IPS DF 4.7 (cell line): ENCODE measurements at regions not wholly inside any gene's neighbourhood (a gene's known extent, or its start where the extent isn't known, plus 50 kb on each side); places are given as distances from the start of the nearest gene placed in this dataset.
"Not testable (repeated sequence)": the region's sequence is repeated elsewhere in the genome, so short reads cannot be mapped to it uniquely, and the experiment has no call there.

ENCODE experiments used
- DNase-seq: peaks from one replicate; pipeline ENCODE4 v3.0.0-alpha.2; 2013; ENCODE audit warnings: low spot score; ENCODE audit errors: extremely low read depth

DNA sequence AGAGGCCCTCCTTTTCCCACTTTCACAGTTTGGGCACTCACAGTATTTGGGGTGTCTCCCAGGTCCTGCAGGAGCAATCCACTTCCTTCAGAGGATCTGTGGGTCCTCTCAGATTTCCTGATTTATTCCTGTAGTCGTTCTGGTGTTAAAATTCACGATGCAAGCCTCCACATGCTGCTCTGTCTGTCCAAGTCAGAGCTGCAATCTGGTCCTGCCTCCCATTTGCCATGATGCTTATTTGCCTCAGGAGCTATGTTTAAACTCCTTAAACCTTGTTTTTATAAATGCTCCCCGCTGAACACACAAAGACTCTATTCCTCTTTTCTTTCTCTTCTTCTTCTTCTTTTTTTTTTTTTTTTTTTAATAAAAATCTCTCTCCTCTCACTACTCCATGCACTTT lies 558.7 kb upstream of the NECTIN3 start:
- no peak for DNase-seq

DNA sequence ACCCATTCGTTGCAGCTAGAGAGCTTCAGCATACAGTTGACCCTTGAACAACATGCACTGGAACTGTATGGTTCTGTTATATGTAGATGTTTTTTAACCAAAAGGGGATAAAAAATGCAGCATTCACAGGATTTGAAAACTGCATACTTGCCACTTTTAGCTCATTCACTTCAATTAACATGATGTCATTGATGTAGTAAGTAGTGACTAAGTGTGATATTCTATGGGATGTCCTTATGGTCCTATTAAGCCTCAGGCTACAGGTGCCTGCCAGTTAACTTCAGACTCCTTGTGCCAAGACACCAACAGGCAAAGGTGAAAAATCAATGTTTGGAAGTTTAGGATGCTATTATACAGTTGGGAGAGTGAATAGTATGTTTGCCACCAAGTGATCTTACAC lies 553.6 kb upstream of the NECTIN3 start:
- no peak for DNase-seq

DNA sequence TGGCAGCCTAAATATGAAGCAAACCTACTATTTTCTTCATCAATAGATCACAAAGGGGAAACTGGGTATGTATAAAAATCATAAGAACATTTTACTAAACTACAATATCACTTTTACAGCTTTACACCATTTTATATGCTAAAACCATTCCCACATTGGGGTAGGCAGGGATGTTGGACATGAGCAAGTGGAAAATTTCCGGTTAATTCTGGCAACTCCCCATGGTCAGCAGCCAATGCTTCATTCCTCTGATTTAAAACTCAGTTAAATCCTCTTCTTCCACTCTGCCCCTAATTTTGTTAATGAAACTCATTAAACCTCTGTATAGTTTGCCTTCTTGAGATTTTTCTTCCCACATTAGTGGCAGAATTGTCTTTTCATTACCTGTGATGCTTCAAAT lies 552.5 kb upstream of the NECTIN3 start:
- DNase-seq: no peak

DNA sequence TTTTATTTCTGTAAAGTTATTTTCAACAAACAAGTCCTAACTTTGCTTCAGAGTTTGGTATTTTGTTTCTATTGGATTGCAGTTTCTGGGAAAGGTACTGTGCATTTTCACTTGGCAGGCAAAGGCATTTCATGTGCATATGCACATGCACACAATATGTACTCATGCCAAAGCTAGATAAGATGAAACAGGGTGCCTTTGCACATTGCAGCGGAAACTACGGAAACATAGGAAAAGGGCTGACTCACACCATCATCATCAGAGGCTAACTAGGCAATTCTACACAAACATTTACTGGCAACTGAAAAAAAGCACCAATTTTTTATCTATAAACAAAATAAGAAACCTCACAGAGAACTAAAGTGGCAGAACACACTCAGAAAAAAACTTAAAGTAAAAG lies 550.6 kb upstream of the NECTIN3 start:
- no peak for DNase-seq

DNA sequence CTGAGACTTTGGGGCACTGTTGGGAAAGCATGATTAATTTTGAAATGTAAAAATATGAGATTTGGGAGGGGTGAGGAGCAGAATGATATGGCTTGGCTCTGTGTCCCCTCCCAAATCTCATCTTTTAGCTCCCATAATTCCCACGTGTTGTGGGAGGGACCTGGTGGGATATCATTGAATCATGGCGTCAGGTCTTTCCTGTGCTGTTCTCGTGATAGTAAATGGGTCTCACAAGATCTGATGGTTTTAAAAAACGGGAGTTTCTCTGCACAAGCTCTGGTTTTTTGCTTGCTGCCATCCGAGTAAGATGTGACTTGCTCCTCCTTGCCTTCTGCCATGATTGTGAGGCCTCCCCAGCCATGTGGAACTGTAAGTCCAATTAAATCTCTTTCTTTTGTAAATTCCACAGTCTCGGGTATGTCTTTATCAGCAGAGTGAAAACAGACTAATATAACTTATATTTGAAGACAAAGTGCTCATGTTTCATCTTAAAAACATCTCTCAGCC lies 546.0 kb upstream of the NECTIN3 start:
- DNase-seq: not testable (repeated sequence)

DNA sequence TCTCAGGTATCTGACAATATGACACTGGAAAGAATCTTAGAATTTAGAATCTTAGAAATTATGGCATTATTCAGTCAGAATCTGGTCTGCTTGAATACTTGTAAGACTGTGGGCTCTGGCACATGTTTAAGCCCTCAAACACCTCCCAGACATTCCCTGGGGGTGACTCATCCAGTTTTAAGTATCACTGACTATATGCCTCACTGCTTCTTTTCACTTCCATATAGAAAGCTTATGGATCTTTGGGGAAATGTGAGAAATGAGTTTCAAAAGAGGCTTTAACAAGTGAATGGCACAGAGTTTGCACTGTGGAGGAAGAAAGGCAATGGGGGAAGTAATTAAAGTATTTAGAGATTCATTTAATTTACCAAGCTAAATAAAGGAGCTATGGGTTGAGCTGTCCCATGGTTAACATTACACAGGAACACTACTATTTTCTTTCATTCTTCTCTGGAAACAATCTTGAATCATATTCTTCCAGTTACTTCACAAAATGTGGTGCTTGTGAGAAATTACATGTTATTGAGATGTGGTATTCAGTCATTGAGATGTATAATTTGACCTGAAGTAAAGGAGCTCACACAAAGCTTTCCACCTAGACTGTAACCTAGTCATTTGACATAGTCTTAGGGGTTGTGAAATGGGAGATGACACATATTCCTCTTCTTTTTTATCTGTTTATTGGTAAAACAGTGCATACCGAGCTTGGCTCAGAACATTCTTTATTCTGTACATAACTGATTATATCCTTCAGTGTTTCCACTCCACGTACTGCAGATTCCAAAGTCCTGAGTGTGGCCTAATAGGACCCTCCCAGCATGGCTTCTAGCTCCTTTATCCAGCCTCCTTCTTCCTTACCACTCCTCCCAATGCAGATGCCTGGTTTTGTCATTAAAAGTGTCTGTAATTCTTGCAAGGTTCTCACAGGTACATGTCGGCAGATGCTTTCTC lies 544.6 kb upstream of the NECTIN3 start:
- DNase-seq: peak; percentile 69

DNA sequence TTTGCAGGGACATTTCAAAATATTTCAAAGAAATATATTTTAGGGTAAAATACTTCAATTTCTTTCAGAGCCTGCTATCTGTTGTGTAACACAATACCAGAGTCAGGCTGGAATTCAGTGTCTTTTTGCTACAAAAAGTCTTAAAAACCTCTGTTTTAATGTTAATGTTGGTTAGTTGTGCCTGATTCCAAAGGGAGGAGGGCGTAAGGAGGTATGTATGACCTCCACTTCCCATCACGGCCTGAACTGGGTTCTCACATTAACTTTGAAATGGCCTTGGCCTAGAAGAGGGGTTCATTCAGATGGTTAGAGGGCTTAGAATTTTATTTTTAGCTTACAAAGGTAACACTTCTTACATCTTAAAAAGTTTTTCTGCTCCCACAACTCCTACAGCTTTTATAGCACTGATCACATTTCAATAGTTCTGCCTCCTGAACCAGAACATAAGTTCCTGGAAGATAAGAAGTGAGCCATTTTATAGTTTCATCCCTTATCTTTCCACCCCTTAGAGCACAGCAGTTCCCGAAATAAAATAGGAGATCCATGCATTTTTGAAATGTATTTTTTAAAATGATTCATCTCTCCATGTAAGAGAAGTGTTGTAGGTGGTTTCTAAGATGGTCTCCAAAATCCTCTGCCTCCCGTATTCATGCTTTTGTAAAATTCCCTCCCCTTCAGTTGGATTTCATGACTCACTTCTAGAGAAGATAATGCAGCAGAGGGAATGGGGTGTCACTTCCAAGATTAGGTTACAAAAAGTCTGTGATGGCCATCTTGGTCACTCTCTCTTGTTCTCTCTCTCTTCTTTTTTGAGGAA lies 543.1 kb upstream of the NECTIN3 start:
- DNase-seq: no peak

DNA sequence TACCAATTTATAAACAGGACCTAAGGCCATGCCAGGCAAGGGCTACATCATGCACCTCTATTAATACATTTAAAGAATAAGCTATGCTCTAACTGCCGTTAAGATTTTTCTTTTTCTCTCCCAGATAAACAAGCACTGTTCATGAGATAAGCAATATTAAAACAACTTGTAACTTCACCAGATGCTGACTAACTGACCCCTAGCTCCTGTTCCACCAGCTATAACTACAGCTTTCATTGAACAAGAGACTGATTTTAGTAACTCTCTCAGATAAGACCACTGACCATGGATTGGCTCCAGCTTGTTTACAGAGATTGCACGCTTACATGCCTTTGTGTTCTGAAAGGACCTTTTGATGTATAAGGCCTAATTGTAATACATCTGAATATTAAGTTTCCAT lies 540.7 kb upstream of the NECTIN3 start:
- no peak for DNase-seq

DNA sequence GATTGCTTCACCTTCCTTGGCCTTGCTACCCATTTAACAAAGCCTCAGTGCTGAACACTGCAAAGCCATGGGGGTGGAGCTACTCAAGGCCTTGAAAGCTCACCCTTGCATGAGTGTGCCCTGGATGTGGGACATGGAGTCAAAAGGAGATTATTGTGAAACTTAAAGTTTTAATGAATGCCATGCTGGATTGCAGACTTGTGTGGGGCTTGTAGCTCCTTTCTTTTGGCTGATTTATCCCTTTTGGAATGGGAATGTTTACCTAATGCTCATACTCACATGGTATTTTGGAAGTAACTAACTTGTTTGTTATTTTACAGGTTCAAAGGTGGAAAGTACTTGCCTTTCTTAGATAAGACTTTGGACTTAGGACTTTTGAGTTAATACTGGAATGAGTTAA lies 538.5 kb upstream of the NECTIN3 start:
- no peak for DNase-seq

DNA sequence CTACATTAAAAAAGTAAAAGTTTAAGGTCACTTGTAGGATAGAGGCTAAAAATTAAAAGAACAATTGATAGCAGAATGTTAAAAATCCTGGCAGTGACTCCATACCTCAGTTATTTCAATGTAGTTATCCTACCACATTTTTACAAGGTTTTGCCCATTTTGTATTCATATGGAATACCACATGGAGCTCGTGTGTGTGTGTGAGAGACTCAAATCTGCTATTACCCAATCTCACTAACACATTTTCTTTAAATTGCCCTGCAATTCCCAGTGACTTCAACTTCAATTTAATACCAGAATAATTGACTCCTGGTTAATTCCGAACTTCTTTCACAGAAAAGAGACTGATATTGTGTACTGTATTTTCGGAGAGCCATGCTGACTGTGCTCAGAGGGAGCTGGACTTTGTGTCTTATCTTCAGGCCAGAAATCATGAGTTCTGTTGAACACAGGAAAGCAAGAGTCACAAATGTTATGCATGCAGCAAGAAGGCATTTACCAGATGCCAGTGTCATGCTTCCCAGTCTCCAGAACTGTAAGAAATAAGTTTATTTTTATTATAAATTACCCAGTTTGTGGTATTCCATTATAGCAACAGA lies 529.0 kb upstream of the NECTIN3 start:
- DNase-seq: no peak

DNA sequence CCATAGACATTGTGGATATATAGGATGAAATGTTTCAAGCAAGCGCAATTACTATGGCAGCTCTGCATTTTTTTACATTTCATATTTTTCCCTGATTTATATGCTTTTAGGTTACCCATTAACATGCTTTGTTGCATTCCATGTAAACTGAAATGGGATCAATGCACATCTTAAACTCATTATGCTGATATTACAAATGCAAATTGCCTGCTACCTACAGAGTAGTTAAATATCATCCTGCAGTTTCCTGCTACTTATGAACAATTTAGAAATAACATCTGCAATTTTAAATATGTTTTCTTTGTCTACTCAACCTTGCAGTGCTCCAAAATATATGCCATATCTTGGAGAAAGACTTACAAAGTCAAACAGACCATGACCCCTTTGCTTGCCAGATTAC lies 526.9 kb upstream of the NECTIN3 start:
- no peak for DNase-seq

DNA sequence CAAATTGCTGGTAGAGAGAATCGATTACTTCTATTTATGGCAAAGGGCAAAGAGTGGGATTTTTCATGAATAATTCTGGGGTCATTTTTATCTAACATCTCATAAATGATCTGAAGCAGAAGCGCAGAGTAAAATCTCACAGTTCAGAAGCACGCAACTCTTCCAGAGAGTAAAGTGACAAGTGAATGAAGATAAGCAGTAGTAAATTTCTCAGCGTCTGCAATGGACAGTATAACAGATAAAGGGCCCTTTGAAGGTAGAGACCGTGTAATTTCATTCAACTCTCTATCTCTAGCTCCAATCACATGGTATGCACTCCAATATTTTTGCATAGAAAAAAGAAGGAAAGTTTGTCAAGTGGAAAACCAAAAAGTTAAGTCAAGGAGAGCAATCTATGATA lies 521.1 kb upstream of the NECTIN3 start:
- DNase-seq: no peak

DNA sequence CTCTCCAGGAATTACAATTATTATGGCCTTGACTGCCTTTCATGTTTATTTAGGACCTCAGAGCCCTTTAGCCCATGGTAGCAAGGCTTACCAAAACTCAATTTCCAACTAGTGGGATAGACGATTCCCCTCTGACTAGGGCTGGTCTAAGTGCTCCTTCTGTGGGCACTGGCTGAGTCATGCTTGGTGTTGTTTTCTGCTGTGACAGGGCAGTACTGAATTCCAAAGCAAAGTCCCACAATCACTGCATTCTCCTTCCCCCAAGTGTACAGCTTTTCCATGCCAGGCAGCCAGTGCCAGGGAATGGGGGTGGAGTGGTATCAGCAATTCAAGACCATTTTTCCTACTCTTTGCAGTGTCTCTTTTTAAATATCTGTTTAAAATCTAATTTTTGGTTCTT lies 509.0 kb upstream of the NECTIN3 start:
- DNase-seq: no peak

DNA sequence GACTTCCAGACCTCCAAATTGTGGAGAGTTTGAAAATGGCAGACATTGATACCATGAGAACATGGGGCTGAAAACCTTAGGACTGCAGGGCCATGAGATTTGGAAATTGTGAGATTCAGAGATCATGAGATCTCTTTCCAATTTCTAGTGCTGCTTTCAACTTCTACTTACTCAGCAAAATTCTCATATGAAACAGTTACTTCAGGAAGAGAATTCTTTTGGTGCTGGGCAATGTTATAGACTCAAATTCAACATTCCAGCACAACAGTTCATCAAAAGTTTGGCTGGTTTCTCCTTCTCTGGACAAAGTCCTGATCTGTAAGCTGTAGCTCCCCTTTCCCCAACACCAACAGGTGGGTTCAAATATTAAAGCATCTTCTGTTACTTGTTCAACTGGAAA lies 506.9 kb upstream of the NECTIN3 start:
- DNase-seq: no peak

DNA sequence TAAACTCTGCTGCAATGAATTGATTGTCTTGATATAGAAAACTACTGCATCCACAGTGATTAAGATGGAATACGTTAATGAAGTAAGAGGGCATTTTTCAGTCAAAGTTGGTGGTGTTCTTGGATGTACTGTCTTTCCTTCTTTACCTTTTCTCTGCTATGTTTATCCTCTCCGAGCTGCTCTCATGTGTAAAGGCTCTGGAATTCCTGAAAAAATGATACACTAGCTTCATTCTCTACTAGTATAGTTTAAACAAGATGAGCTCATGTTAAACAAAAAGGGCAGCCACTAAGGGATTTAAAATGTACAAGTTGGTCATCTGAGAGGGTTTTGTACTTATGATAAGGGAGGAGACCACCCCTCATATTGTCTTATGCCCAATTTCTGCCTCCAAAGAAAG lies 504.6 kb upstream of the NECTIN3 start:
- DNase-seq: no peak

DNA sequence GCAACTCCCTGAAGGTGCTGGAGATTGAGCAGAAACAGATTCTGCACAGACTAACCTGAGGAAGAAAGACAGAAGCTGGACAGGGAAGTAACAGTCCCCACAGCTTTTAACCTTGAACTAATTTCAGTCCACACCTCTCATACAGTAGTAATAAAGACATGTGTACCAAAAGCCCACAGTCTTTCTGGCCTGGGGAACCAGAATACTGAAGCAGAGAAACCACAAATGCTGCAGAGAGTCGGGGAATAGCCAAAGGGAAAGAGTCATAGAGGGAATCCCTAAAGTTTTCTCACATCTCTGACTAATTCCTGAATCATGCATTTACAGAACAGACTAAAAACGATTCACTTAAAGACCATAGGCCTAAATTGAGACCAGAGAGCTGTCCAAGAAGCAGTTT lies 503.4 kb upstream of the NECTIN3 start:
- DNase-seq: no peak

DNA sequence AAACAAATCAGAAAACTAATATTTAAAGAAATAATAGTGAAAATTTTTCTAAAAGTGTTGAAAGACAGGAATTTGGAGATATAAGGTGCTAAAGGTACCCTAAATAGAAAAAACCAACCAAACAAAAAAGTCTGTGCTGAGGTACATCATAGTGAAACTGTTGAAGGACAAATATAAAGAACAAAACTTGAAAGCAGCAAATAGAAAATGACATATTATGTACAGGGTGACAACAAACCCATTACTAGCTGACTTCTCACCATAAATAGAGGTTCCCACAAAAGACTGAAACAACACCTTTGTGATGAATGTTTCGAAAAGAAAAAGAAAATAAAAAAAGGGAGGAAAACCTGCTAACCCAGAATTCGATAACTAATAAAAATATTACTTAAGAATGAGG lies 502.5 kb upstream of the NECTIN3 start:
- DNase-seq: no peak

DNA sequence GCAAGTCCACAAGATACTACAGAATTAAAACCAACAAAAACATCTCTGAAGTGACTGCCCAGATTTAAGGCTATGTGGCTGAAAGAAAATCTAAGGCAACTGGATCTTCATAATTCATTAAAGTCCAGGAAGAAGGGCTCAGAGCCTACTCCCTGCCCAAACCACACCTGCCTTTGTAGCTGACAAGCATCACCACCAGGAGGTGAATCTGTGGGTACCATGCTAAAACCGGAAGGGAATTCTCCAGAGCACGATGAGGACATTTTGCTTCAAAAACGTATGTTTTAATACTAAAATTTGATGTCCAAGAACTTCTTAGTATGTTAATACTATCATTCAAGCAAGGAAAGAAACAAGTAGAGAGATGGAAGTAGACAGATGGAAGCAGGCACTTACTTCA lies 495.9 kb upstream of the NECTIN3 start:
- no peak for DNase-seq

DNA sequence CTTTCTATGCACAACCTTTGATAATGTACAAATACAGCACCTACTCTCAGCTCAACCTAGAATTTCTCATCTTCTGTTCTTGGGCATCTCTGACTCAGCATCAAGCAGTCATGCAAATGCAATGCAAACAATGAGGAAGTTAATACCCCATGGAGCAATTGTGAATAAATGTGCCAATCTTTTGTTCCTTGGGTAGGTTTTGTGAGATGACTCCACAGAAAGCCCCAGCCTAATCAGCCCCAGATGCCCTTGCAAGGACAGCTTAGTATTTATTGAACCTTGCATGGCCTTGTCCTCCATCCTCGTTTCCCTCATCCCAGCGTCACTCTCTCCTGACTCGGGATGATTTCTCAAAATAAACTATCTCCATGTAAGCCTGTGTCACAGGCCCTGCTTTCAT lies 494.7 kb upstream of the NECTIN3 start:
- peak; percentile 94 for DNase-seq

DNA sequence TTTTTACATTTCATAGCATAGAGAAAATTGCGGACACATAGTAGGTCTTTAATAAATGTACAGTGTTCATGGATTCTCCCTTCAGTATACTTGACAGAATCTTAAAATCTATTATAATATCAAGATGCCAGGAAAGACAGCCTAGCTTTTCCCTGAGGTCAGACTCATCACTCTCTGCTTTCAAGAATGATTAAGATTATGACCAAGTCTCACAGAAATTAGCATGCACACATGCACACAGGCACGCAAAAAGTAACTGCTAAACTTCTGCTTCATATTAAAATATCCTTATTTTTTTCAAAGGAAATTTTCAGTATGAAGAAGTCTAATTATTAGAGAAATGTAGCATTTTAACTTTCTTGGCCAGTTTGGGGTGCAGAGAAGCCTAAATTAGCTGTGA lies 493.8 kb upstream of the NECTIN3 start:
- DNase-seq: no peak

DNA sequence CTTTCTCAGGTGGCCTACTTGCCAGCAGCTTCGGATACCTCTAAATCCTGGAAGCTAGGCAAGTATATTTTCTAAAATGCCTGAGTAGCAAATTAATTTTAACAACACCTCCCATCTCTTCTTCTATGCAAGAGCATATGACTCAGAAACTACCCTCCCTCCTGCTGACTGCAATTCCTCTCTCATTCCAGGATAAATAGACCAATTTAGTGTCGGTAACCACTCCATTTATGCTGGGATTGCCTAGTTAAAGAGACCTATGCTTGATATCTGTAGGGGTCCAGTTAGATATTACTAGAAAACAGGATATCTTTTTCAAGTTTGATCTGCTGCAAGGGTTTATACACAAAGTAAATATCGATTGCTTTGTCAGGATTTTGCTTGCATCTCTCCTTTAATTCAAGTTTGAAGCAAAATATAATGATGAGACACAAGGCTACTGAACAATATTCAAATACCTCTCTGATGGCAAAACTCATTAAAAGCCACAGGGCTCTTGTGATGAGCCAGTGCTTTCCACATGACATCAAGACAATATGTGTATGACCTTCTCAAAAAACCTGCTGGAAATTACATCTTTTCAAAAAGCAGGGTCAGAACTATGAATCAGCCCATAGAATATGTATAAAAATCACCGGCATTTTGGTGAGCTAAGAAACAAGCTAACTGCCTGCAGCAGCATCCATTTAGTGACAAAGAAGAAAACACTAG lies 491.6 kb upstream of the NECTIN3 start:
- DNase-seq: no peak
